Kidney capillary endothelial cell (primary cell): ENCODE measurements at regions not wholly inside any gene's neighbourhood (a gene's known extent, or its start where the extent isn't known, plus 50 kb on each side); places are given as distances from the start of the nearest gene placed in this dataset.
"Not testable (repeated sequence)": the region's sequence is repeated elsewhere in the genome, so short reads cannot be mapped to it uniquely, and the experiment has no call there.

Source experiments
- DNase-seq: peaks from one replicate; pipeline ENCODE4 v3.0.0-alpha.2; 2018; ENCODE audit warnings: low spot score

DNA sequence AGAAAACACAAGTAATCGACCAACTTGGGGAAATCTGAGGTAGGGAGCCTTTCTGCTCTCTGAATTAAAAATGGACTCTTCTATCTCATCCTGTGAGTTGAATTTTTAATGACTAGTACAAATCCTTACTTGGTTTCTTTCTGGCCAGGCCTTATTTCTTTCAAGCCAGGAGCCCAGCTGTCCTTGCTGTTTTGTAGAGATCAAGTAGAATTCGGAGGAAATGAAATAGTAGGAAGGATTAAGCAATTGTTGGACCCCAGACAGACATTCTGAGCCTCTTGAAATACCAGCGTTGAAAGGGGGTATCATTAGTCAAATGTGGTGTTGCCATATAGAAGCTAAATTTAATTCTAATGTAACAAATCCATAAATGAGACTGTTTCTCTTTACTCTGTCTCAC, 53.7 kb upstream of the SMIM15 start:
- DNase-seq, result no peak

DNA sequence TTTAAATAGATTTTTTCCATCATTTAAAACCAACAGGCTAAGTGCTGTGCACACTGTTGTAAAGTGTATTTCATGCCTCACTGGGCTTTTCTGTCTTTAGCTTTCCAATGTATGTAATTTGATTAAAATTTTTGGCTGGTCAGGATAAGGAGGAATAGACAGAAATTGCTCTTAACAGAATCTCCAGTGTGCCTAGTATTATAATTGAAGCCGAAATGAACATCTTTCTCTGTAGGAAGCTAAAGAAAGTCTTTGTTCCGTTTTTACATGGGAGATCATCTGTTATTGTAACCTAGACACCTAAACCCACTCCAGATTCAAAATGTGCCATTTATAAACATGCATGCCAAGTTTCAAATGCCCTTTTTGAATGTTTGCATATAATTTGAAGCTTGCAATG, 54.5 kb upstream of the SMIM15 start:
- DNase-seq, result no peak

DNA sequence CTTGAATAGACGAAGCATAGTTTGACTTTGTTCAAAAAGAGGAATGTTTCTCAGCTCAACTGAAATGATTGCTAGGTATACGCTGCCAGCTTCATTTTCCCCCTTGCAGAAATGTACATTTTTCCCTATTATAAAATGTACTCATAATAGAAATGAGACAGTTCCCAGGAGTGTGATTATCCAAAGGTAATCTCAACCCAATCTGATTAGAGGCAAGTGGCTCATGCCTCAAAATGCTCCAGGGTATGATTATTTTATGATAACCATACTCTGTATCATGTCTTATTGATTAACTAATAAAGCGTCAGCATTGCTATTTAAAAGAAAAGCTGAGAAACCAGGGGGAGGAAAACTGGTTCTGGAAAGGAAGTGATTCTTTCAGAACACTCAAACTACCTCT, 54.9 kb upstream of the SMIM15 start:
- DNase-seq, result no peak

GRCh38 chr5:61228229-61228628, 66.0 kb upstream of the SMIM15 start:
- no peak for DNase-seq

- peak; percentile 7 for DNase-seq
These were observed 66.5 kb upstream of the SMIM15 start for GRCh38 chr5:61228691-61229280.

GRCh38 chr5:61229416-61229815, 67.1 kb upstream of the SMIM15 start:
- DNase-seq, result peak; percentile 28

DNA sequence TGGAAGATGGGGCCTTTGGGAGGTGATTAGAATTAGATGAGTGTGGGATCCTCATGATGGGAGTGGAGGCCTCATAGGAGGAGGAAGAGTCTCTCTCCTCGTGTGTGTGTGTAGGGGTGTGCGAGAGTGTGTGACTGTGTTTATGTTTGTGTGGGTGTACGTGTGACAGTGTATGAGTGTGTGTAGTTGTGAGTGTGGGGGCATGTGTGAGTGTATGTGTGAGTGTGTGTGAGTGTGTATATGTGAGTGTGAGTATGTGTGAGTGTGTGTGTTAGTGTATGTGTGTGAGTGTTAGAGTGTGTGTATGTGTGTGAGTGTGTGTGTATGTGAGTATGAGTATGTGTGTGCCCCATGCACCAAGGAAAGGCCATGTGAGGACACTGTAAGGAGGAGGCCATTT, 68.2 kb upstream of the SMIM15 start:
- DNase-seq, result no peak

GRCh38 chr5:61231813-61232212, 69.5 kb upstream of the SMIM15 start:
- DNase-seq, result no peak

- DNase-seq, result no peak
These were observed 70.3 kb upstream of the SMIM15 start for GRCh38 chr5:61232490-61233050.

DNA sequence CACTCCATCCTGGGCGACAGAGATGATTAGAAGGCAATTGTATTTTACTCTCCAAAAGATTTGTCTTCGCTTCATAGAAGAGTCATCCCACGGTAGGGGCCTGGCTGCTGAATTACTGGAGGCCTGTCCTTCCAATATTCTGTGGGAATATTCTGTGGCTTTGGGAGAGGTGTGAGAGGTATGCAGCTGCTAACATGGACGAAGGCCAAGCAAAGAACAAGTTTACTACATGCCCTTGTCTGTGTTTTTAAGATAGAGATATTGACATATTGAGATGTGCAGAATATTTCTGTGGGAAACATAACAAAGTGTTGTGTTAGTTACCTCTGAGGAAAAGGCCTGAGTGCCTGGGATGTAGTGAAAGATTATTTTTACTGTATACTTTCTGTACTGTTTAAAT, 71.8 kb upstream of the SMIM15 start:
- no peak for DNase-seq

DNA sequence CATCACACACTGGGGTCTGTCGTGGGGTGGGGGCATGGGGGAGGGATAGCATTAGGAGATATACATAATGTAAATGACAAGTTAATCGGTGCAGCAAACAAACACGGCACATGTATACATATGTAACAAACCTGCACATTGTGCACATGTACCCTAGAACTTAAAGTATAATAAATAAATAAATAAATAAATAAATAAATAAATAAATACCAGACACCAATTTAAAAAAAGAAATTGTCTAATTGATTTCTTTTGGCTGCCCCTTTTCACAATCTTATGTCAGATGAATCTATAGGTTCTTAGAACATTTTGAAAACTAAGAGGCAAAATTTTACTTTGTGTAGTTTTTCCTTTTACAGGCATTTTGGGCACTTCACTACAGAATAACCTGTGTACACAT, 74.4 kb upstream of the SMIM15 start:
- not testable (repeated sequence) for DNase-seq

- no peak for DNase-seq
These were observed 83.2 kb upstream of the SMIM15 start for GRCh38 chr5:61245486-61245885.

- no peak for DNase-seq
These were observed 83.7 kb upstream of the SMIM15 start for GRCh38 chr5:61245936-61246335.

- no peak for DNase-seq
These were observed 84.6 kb upstream of the SMIM15 start for GRCh38 chr5:61246768-61247307.

- no peak for DNase-seq
These were observed 80.0 kb upstream of the ZSWIM6 start for GRCh38 chr5:61251874-61252642.

DNA sequence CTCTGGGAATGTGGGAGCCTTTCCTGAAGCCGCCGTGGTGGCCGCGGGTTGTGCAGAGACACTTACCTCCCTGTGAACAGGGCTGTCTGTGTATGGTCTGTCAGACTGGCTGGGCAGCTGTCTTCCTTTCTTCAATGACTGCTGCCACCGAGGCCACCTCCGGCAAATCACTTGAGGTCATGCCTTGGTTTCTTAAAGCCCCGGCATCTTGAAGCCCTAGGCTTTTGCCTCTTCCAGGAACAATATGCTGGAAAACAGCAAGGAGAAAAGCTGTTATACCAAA, 79.5 kb upstream of the ZSWIM6 start:
- no peak for DNase-seq

DNA sequence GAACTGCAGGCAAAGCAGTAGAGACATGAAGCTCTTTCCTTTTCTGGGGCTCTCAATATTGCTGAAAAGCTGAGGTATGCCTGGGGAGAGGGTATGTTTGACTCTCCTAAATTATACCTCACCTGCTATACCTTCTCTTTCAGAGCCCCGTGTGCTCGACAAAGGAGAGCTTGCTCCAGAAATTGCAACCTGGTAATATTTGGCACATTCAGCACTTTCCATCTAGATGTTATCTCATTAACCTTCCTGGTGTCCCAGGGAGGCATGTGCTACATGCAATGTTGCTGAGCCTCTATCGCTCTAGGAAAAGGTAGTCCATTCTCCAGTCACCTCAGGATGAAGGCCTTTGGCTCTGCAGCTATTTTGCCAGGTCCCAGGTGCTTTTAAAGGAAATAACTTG, 78.5 kb upstream of the ZSWIM6 start:
- no peak for DNase-seq

DNA sequence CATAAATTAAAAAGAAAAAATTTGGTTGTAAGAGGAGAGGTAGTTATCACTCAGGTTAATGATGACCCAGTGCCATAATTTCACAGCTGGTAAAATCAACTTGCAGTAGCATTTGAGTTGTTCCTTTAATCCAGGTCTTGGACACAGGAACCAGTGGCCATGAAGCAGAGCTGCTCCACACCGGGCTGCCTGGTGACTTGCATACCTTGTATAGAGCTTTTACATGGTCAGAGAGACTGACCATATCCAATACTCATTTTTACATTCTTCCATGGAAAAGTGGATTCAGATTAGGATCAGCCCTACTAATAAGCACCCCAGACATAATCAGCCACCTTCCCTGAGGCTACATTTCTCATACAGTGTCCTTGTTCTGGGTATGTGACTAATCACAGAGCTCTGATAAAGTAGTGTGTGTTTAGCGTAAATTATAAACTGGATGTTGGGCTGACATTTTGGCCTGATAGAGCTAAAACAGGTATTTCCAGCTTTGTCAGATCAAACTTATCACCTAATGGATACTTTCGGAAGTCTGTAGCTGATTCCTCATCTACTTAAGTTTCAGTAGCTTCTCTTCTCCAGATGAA, 77.0 kb upstream of the ZSWIM6 start:
- no peak for DNase-seq

DNA sequence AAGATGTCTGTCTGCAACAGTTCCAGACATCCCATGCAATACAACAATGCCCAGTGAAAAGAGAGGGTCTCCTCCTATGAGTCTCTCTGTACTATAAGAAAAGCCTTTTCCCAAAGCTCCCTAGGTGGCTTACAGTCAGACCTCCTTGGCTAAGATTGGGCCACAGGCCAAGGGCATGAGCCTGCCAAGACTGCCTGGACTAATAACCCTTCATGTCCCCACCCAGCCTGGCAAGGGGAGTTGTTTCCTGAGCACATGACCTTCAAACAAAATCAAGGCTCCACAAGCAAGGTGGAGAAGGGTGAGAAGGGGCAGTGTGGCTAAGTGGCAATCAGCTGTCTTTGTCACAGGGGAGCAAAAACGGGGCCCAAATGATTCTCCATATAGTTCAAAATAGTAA, 75.6 kb upstream of the ZSWIM6 start:
- no peak for DNase-seq

GRCh38 chr5:61257421-61257820, 74.6 kb upstream of the ZSWIM6 start:
- no peak for DNase-seq

DNA sequence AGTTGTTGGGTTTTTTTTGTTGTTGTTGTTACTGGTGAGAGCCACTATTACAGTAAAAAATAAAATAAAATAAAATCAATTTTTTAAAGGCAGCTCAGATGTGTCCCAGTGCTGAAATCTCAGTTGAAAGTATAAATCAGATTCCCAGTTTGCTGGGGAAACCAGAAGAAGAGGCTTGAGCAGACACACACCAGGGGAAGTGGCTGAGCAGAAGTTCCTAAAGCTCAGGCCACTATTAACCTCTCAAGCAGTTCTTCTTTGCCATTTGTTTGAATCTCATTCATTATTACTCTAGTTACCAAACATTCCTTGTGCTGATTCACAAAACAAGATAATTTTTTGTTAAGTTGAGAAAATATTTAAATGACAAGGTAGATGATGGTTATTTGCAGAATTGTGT, 70.9 kb upstream of the ZSWIM6 start:
- no peak for DNase-seq

- DNase-seq, result no peak
These were observed 70.0 kb upstream of the ZSWIM6 start for GRCh38 chr5:61262080-61262479.

DNA sequence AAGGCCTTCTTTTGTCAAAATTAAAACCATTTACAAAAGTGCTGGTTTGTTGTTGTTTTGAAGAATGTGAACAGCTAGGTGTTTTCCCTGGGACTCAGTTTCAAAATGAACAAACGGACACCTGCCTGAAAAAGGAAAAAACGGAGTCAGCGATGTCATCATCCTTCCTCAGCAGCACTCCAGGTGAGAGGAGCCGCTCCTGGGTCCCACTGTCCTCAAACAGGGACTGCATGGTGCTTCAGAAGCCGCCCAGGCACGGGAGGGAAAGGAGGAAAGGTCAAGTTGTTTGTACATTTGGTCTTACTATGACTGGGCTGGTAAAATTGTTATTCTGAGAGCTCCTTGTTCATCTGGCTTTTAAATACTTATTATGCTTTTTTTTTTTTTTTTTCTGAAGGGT, 69.0 kb upstream of the ZSWIM6 start:
- DNase-seq, result no peak
